Right lobe of liver (tissue), 6 donors: ENCODE measurements at regions not wholly inside any gene's neighbourhood (a gene's known extent, or its start where the extent isn't known, plus 50 kb on each side); places are given as distances from the start of the nearest gene placed in this dataset.

Experiments used
- ATAC-seq, 4 donors: fragments of 200-7000 bp; cut with Tn5 transposase; one replicate each; pipeline ENCODE4 v1.9.1; 2020; ENCODE audit warnings: mild to moderate bottlenecking in 4 of 4, moderate library complexity in 4 of 4
- DNase-seq, 3 donors: peaks; one replicate each; pipeline ENCODE4 v3.0.0-alpha.2; 2020
- H3K27ac ChIP-seq, 3 donors: fragments of 200-600 bp; one replicate each; pipeline ENCODE4 v1.8.0; 2022
- H3K27me3 ChIP-seq, 2 donors: fragments of 200-600 bp; one replicate each; pipeline ENCODE4 v1.8.0; 2022
- H3K36me3 ChIP-seq, 4 donors: fragments of 200-600 bp; sonication (generic) in 1 of 4; one replicate each; pipeline versions ENCODE4 v1.5.1 to v1.8.0; 2017 to 2022; ENCODE audit warnings: control low read depth in 1 of 4
- H3K4me1 ChIP-seq, 4 donors: fragments of 200-600 bp; sonication (generic) in 1 of 4; one replicate each; pipeline versions ENCODE4 v1.5.1 to v1.8.0; 2017 to 2022; ENCODE audit warnings: control low read depth in 1 of 4
- H3K4me3 ChIP-seq, 3 donors: fragments of 200-600 bp; one replicate each; pipeline ENCODE4 v1.8.0; 2022
- H3K9me3 ChIP-seq, 4 donors: fragments of 200-600 bp; sonication (generic) in 1 of 4; one replicate each; pipeline versions ENCODE4 v1.5.1 to v1.8.0; 2017 to 2022; ENCODE audit warnings: control low read depth in 1 of 4
- CTCF ChIP-seq, 4 donors: fragments of 200-600 bp in 3 of 4; fragments of 450-650 bp in 1 of 4; IDR thresholded peaks; one replicate each; pipeline versions ENCODE4 v1.5.1 to v1.8.0; 2016 to 2022; ENCODE audit warnings: antibody characterized with exemption in 4 of 4, mild to moderate bottlenecking in 2 of 4
- POLR2A ChIP-seq: fragments of 450-650 bp; IDR thresholded peaks from one replicate; pipeline ENCODE4 v1.6.1; 2017; ENCODE audit warnings: antibody characterized with exemption, mild to moderate bottlenecking
- WGBS: methylation state at CpG from one replicate; pipeline ENCODE4 v1.1.6; 2018; ENCODE audit warnings: low coverage, low lambda C conversion rate; ENCODE audit not compliant: insufficient coverage; ENCODE audit errors: missing lambda C conversion rate; 5-methylcytosine and 5-hydroxymethylcytosine counted together
- intact Hi-C, 2 donors: fragments of 100-400 bp; cut with DNase I; formaldehyde crosslinking; loops; one replicate each; pipeline versions ENCODE4 v1.11.2 to v1.14.1; 2022
- donor health status: DM: no; HTN: yes; CAD: no.
- donor health status: DM: no; HTN: no; CAD: no.
- donor health status: DM: no; HTN: no; CAD: no.
- donor health status: DM: no; HTN: yes; CAD: no.
- donor health status: DM: no; HTN: yes; CAD: no.

- no peaks in the 10 kb centered on the region for H3K27me3 ChIP-seq
- ATAC-seq, result no peak
- 79% methylated on average over 4 of the region's 7 CpGs for WGBS
- no peak overlapping the region for H3K4me3 ChIP-seq
- H3K27ac ChIP-seq, result no peak overlapping the region
- intact Hi-C loops, result no loop called here
- H3K4me1 ChIP-seq, result no peaks in the 10 kb centered on the region
- TF ChIP-seq CTCF (IDR thresholded peaks at IDR 0.05), result no peak
- no peak for TF ChIP-seq POLR2A
- peak in 1 of 3 donors; percentile 25 for DNase-seq
- no peaks in the 10 kb centered on the region for H3K9me3 ChIP-seq
- no peaks in the 10 kb centered on the region for H3K36me3 ChIP-seq
Observed at GRCh38 chr22:44409974-44410316, 88.1 kb downstream of the RTL6 start.

- 65% methylated on average over 4 of the region's 24 CpGs for WGBS
- ATAC-seq (no peak), DNase-seq (peak in 1 of 3 donors; percentile 29)
- intact Hi-C loops, result no loop called here
- H3K9me3 ChIP-seq, result no peaks in the 10 kb centered on the region
- no peak overlapping the region for H3K4me3 ChIP-seq
- no peak for TF ChIP-seq POLR2A
- TF ChIP-seq CTCF (IDR thresholded peaks at IDR 0.05), result no peak
- H3K27ac ChIP-seq, result no peak overlapping the region
- H3K4me1 ChIP-seq, result no peaks in the 10 kb centered on the region
- no peaks in the 10 kb centered on the region for H3K36me3 ChIP-seq
- no peaks in the 10 kb centered on the region for H3K27me3 ChIP-seq
Observed at GRCh38 chr22:44409211-44409973, 88.6 kb downstream of the RTL6 start.

- Histone ChIP-seq H3K27ac (no peak overlapping the region), H3K9me3 (no peaks in the 10 kb centered on the region), H3K27me3 (no peaks in the 10 kb centered on the region), H3K4me3 (no peak overlapping the region), H3K4me1 (no peaks in the 10 kb centered on the region), H3K36me3 (no peaks in the 10 kb centered on the region)
- no peak for TF ChIP-seq POLR2A
- no peak for TF ChIP-seq CTCF (IDR thresholded peaks at IDR 0.05)
- DNase-seq, result no peak
- intact Hi-C loops, result no loop called here
- 30% methylated on average over 2 of the region's 7 CpGs for WGBS
- ATAC-seq, result no peak
Observed at GRCh38 chr22:44408829-44409192, 89.2 kb downstream of the RTL6 start.

- Histone ChIP-seq H3K4me1 (no peaks in the 10 kb centered on the region), H3K27me3 (no peaks in the 10 kb centered on the region), H3K4me3 (no peak overlapping the region), H3K9me3 (no peaks in the 10 kb centered on the region), H3K36me3 (no peaks in the 10 kb centered on the region), H3K27ac (no peak overlapping the region)
- peak in 1 of 4 donors; percentile 53 for ATAC-seq
- DNase-seq, result peak in 2 of 3 donors; percentile 36 to 48
- TF ChIP-seq CTCF (IDR thresholded peaks at IDR 0.05), result no peak
- no peak for TF ChIP-seq POLR2A
- 61% methylated on average over 3 of the region's 21 CpGs for WGBS
- intact Hi-C loops, result no loop called here
Observed at GRCh38 chr22:44407987-44408828, 89.8 kb downstream of the RTL6 start.
